Activated CD8-positive, alpha-beta T cell treated with anti-CD3 and anti-CD28 coated beads for 36 hours (primary cell): ENCODE measurements at regions not wholly inside any gene's neighbourhood (a gene's known extent, or its start where the extent isn't known, plus 50 kb on each side); places are given as distances from the start of the nearest gene placed in this dataset.

Source experiments
- ATAC-seq: fragments of 200-7000 bp; cut with Tn5 transposase; one replicate; pipeline ENCODE4 v1.10.0; 2021; ENCODE audit warnings: mild to moderate bottlenecking, moderate library complexity
- CTCF ChIA-PET: fragments of 350-600 bp; sonication (Branson Sonifier 250); formaldehyde crosslinking; loops from one replicate; lab custom pipeline; 2021; ENCODE audit warnings: antibody characterized with exemption; lab: Charles Lee
- POLR2A ChIA-PET: fragments of 350-600 bp; sonication (Branson Sonifier 250); formaldehyde crosslinking; loops from one replicate; lab custom pipeline; 2021; ENCODE audit warnings: antibody characterized with exemption; lab: Charles Lee
- DNase-seq: peaks from one replicate; pipeline ENCODE4 v3.0.0-alpha.2; 2020
- H3K27ac Mint-ChIP-seq: one replicate; pipeline ENCODE4 v1.8.0; 2021; ENCODE audit warnings: mild to moderate bottlenecking, mixed read lengths
- H3K27me3 Mint-ChIP-seq: one replicate; pipeline ENCODE4 v1.8.0; 2021; ENCODE audit warnings: mixed read lengths
- H3K36me3 Mint-ChIP-seq: one replicate; pipeline ENCODE4 v1.8.0; 2021; ENCODE audit warnings: low read depth, mixed read lengths
- H3K4me1 Mint-ChIP-seq: one replicate; pipeline ENCODE4 v1.8.0; 2021; ENCODE audit warnings: low read depth, mixed read lengths
- H3K4me3 Mint-ChIP-seq: one replicate; pipeline ENCODE4 v1.8.0; 2021; ENCODE audit warnings: mild to moderate bottlenecking, moderate library complexity, mixed read lengths
- H3K9me3 Mint-ChIP-seq: one replicate; pipeline ENCODE4 v1.8.0; 2021; ENCODE audit warnings: mixed read lengths
- CTCF ChIP-seq: fragments of 200-600 bp; IDR thresholded peaks from one replicate; pipeline ENCODE4 v1.8.0; 2022; ENCODE audit warnings: antibody characterized with exemption, mild to moderate bottlenecking
- intact Hi-C: fragments of 100-400 bp; cut with micrococcal nuclease; formaldehyde crosslinking; loops from one replicate; pipeline ENCODE4 v1.10.0; 2022

GRCh38 chr11:15569305-15570025 lies 454.7 kb downstream of the INSC start:
- H3K4me1 Mint-ChIP-seq = no peaks in the 10 kb centered on the region
- CTCF ChIA-PET = no interaction called here
- TF ChIP-seq CTCF = no peak
- POLR2A ChIA-PET = no interaction called here
- H3K36me3 Mint-ChIP-seq = no peaks in the 10 kb centered on the region
- DNase-seq (no peak), ATAC-seq (no peak)
- intact Hi-C loops = no loop called here
- H3K4me3 Mint-ChIP-seq = no peak overlapping the region
- H3K27me3 Mint-ChIP-seq = no peaks in the 10 kb centered on the region
- H3K9me3 Mint-ChIP-seq = no peaks in the 10 kb centered on the region
- no peak overlapping the region for H3K27ac Mint-ChIP-seq

- no peaks in the 10 kb centered on the region for H3K27me3 Mint-ChIP-seq
- CTCF ChIA-PET = no interaction called here
These were observed 460.7 kb downstream of the INSC start for GRCh38 chr11:15575409-15575808.

GRCh38 chr11:15576769-15577168 lies 462.0 kb downstream of the INSC start:
- intact Hi-C loops = no loop called here
- CTCF ChIA-PET = no interaction called here
- Mint-ChIP-seq H3K4me3 (no peak overlapping the region), H3K36me3 (no peaks in the 10 kb centered on the region), H3K4me1 (no peaks in the 10 kb centered on the region), H3K27ac (no peak overlapping the region), H3K27me3 (no peaks in the 10 kb centered on the region), H3K9me3 (no peaks in the 10 kb centered on the region)
- TF ChIP-seq CTCF = no peak
- POLR2A ChIA-PET = no interaction called here
- ATAC-seq (no peak), DNase-seq (no peak)

More at GRCh38 chr11:15575409-15575808, 460.7 kb downstream of the INSC start:
- no peak for ATAC-seq
- H3K36me3 Mint-ChIP-seq = no peaks in the 10 kb centered on the region
- POLR2A ChIA-PET = no interaction called here
- intact Hi-C loops = no loop called here
- H3K4me1 Mint-ChIP-seq = no peaks in the 10 kb centered on the region
- TF ChIP-seq CTCF = no peak
- no peaks in the 10 kb centered on the region for H3K9me3 Mint-ChIP-seq
- no peak overlapping the region for H3K27ac Mint-ChIP-seq
- DNase-seq = no peak
- no peak overlapping the region for H3K4me3 Mint-ChIP-seq

- TF ChIP-seq CTCF = no peak
- no peaks in the 10 kb centered on the region for H3K27me3 Mint-ChIP-seq
- no peak for ATAC-seq
- DNase-seq = no peak
- no peaks in the 10 kb centered on the region for H3K9me3 Mint-ChIP-seq
- ChIA-PET POLR2A (no interaction called here), CTCF (no interaction called here)
- intact Hi-C loops = no loop called here
- H3K36me3 Mint-ChIP-seq = no peaks in the 10 kb centered on the region
- H3K27ac Mint-ChIP-seq = no peak overlapping the region
- no peak overlapping the region for H3K4me3 Mint-ChIP-seq
- no peaks in the 10 kb centered on the region for H3K4me1 Mint-ChIP-seq
These were observed 462.8 kb downstream of the INSC start for GRCh38 chr11:15577519-15577918.

GRCh38 chr11:15579287-15580001 lies 464.7 kb downstream of the INSC start:
- H3K4me3 Mint-ChIP-seq = no peak overlapping the region
- H3K36me3 Mint-ChIP-seq = no peaks in the 10 kb centered on the region
- ATAC-seq = no peak
- CTCF ChIA-PET = no interaction called here
- H3K27ac Mint-ChIP-seq = no peak overlapping the region
- no peaks in the 10 kb centered on the region for H3K27me3 Mint-ChIP-seq
- no peak for TF ChIP-seq CTCF
- POLR2A ChIA-PET = no interaction called here
- no peak for DNase-seq
- intact Hi-C loops = no loop called here
- no peaks in the 10 kb centered on the region for H3K9me3 Mint-ChIP-seq
- H3K4me1 Mint-ChIP-seq = no peaks in the 10 kb centered on the region
